PFSK-1 (cell line): ENCODE measurements at regions not wholly inside any gene's neighbourhood (a gene's known extent, or its start where the extent isn't known, plus 50 kb on each side); places are given as distances from the start of the nearest gene placed in this dataset.

ENCODE experiments used
- POLR2AphosphoS5 ChIP-seq: IDR thresholded peaks from 2 replicates; pipeline ENCODE4 v1.6.1; 2012; ENCODE audit warnings: low read depth, mild to moderate bottlenecking, control low read depth, low read length, moderate library complexity
- SIN3A ChIP-seq: IDR thresholded peaks from 2 replicates; pipeline ENCODE4 v1.6.1; 2012; ENCODE audit warnings: mild to moderate bottlenecking, low read length, moderate library complexity, borderline replicate concordance; ENCODE audit not compliant: insufficient read depth
- TAF1 ChIP-seq: IDR thresholded peaks from 2 replicates; pipeline ENCODE4 v1.6.1; 2012; ENCODE audit warnings: low read length, control low read depth, borderline replicate concordance; ENCODE audit not compliant: insufficient read depth

DNA sequence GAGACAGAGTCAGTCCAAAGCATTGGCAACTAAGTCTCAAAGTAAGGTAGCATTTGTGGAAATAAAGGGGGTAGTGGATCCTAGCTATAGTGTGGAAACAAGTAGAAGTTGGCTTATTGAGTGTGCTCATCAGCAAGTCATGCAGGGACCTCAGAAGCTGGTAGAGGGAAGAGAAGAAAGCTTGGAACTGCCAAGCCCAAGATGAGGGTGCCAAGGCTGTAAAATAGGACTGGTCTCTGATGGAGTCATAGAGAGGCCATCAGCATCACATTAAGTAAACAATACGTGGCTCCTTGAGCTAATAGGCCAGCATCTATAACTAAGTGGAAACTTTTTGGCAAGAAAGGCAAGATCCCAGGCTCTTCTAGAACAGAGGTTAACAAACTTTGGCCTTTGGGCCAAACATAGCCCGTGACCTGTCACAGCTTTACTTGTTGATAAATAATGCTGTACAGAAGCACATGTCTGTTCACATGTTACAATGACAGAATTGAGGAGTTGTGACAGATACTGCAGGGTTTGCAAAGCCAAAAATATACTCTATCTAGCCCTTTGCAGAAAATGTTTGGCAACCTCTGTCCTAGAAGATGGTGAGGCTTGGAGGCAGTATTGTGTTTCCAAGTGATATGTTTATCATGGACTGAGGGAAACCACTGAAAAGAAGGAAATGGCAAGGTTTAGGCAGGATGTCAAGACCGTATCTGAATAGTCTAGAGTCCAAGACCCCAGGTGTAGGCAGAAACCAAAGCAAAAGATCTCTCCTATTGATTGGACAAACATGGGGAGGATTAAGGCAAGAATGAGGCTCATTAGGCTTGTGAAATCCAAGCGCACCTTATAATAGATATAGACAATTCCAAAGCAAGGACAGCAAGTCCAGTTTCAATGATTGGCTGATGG lies 62.5 kb upstream of the CD44 start:
- TF ChIP-seq TAF1, result no peak
- TF ChIP-seq SIN3A, result no peak
- TF ChIP-seq POLR2AphosphoS5, result no peak
